GM12891 (cell line): ENCODE measurements at regions not wholly inside any gene's neighbourhood (a gene's known extent, or its start where the extent isn't known, plus 50 kb on each side); places are given as distances from the start of the nearest gene placed in this dataset.

ENCODE experiments used
- POLR2A ChIP-seq: IDR thresholded peaks from 2 replicates; pipeline ENCODE4 v1.6.1; 2011; ENCODE audit warnings: low read depth, low read length, control low read depth
- POLR2AphosphoS5 ChIP-seq: IDR thresholded peaks from 2 replicates; pipeline ENCODE4 v1.6.1; 2011; ENCODE audit warnings: low read depth, low read length, control low read depth
- TAF1 ChIP-seq: IDR thresholded peaks from 2 replicates; pipeline ENCODE4 v1.6.1; 2011; ENCODE audit warnings: low read depth, low read length, control low read depth

DNA sequence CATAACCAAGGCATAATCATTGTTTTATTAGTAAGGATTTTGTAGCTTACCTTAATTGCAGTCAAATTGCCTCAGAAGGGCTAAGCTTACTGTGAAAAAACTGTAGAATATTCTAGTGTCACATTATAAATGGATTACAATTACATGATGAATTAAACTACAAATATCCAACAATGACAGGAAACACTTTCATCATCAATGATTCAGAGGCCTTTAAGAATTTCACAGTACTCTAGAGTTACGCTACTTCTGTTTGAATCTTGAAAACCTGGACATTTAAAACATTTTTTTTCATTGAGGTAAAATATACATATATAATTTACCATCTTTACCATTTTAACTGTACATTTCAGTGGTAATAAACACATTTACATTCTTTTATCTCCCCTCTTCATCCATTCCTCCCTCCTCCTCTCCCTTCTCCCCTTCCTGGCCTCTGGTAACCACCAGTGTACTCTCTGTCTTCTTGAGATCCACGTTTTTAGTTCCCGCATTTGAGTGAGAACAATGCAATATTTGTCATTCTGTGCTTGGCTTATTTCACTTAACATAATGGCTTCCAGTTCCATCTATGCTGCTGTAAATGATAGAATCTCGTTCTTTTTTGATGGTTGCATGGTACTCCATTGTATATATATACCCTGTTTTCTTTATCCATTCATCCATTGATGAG is 54.7 kb downstream of the GJD2 start:
- TF ChIP-seq TAF1 (no peak), POLR2A (no peak), POLR2AphosphoS5 (no peak)
